SU-DHL-6 (cell line): ENCODE measurements at regions not wholly inside any gene's neighbourhood (a gene's known extent, or its start where the extent isn't known, plus 50 kb on each side); places are given as distances from the start of the nearest gene placed in this dataset.

Experiments
- H2AFZ ChIP-seq: fragments of 200-600 bp; sonication (generic); 2 replicates; pipeline ENCODE4 v1.6.1; 2014; ENCODE audit warnings: low read depth, mild to moderate bottlenecking, moderate library complexity, mixed read lengths, antibody characterized with exemption, low read length; ENCODE audit not compliant: severe bottlenecking
- H3F3A ChIP-seq: fragments of 200-600 bp; shearing (Covaris generic); 2 replicates; pipeline ENCODE4 v1.6.0; 2016; ENCODE audit warnings: antibody characterized with exemption, mild to moderate bottlenecking; ENCODE audit not compliant: insufficient read depth
- H3K27ac ChIP-seq: fragments of 200-600 bp; sonication (generic); 2 replicates; pipeline ENCODE4 v1.5.1; 2016; ENCODE audit warnings: low read depth, mild to moderate bottlenecking, low read length, moderate library complexity, mixed read lengths
- H3K27me3 ChIP-seq: fragments of 200-600 bp; sonication (generic), shearing (Covaris generic); 2 replicates; pipeline ENCODE4 v1.6.0; 2014; ENCODE audit warnings: mild to moderate bottlenecking, low read length
- H3K36me3 ChIP-seq: fragments of 200-600 bp; sonication (generic); 2 replicates; pipeline ENCODE4 v1.6.1; 2014; ENCODE audit warnings: mild to moderate bottlenecking, low read length, mixed read lengths
- H3K4me2 ChIP-seq: fragments of 300-600, 200-600 bp; shearing (Covaris generic), sonication (generic); 2 replicates; pipeline ENCODE4 v1.6.0; 2014; ENCODE audit warnings: low read length, low read depth, mild to moderate bottlenecking; ENCODE audit not compliant: poor library complexity, severe bottlenecking
- H3K4me3 ChIP-seq: fragments of 200-600 bp; sonication (generic); 2 replicates; pipeline ENCODE4 v1.5.1; 2014; ENCODE audit warnings: antibody characterized with exemption, low read length, mild to moderate bottlenecking, mixed read lengths; ENCODE audit not compliant: insufficient read depth, poor library complexity, severe bottlenecking
- H3K79me2 ChIP-seq: fragments of 200-600 bp; sonication (generic); 2 replicates; pipeline ENCODE4 v1.6.1; 2014; ENCODE audit warnings: mild to moderate bottlenecking, low read length, moderate library complexity; ENCODE audit not compliant: insufficient read depth
- H3K9ac ChIP-seq: fragments of 200-600 bp; sonication (generic); 2 replicates; pipeline ENCODE4 v1.7.0; 2014; ENCODE audit warnings: mild to moderate bottlenecking, low read length
- H3K9me2 ChIP-seq: fragments of 200-600 bp; sonication (generic); replicated peaks from 2 replicates; pipeline ENCODE4 v1.6.1; 2014; ENCODE audit warnings: low read length; ENCODE audit not compliant: insufficient read depth
- H3K9me3 ChIP-seq: fragments of 200-600 bp; sonication (generic); 2 replicates; pipeline ENCODE4 v1.6.1; 2014; ENCODE audit warnings: low read length, mixed read lengths; ENCODE audit not compliant: insufficient read depth
- H4K20me1 ChIP-seq: fragments of 200-600 bp; sonication (generic); 2 replicates; pipeline ENCODE4 v1.6.1; 2014; ENCODE audit warnings: low read depth, mild to moderate bottlenecking, antibody characterized with exemption, low read length, moderate library complexity, mixed read lengths
- CTCF ChIP-seq: fragments of 200-600 bp; sonication (generic); IDR thresholded peaks from one replicate; pipeline ENCODE4 v1.5.1; 2017; ENCODE audit warnings: antibody characterized with exemption, mild to moderate bottlenecking, low read length, moderate library complexity; ENCODE audit not compliant: insufficient read depth, poor library complexity, severe bottlenecking
- EZH2phosphoT487 ChIP-seq: fragments of 200-600 bp; sonication (generic), shearing (Covaris generic); conservative IDR thresholded peaks from 2 replicates; pipeline ENCODE4 v1.6.1; 2018; ENCODE audit warnings: mild to moderate bottlenecking, antibody characterized with exemption, low read length, moderate library complexity, mixed read lengths

- Histone ChIP-seq H3K9me2 (no peaks in the 10 kb centered on the region), H3K27me3 (no peaks in the 10 kb centered on the region), H3K4me3 (no peak overlapping the region), H4K20me1 (no peaks in the 10 kb centered on the region), H3K79me2 (no peaks in the 10 kb centered on the region), H3K36me3 (no peaks in the 10 kb centered on the region), H2AFZ (no peak overlapping the region), H3K27ac (no peak overlapping the region), H3K4me2 (no peak overlapping the region), H3K9me3 (no peaks in the 10 kb centered on the region), H3K9ac (no peak overlapping the region), H3F3A (no peaks in the 10 kb centered on the region)
- TF ChIP-seq CTCF (no peak), EZH2phosphoT487 (no peak)
Measured at GRCh38 chr6:112450663-112451062, 103.5 kb downstream of the RFPL4B start.

DNA sequence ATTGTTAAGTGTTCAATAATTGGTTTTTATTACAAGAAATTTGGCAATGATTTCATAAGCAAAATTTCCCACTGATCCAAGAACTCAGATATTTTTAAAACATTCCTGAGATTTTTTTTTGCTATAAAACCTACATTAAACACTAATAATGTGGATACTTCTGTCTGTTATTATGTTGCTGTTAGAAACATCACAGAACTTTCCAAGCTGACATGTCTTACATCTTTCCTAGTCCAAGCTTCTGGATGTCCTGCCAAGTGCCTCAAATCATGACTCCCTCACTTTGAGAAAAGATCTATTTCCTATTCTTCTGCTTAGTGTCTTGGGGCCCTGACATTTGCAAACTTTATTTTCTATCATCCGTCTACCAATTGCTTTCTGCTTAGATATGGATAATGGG, 110.8 kb downstream of the RFPL4B start:
- Histone ChIP-seq H3K79me2 (no peaks in the 10 kb centered on the region), H3K4me2 (no peak overlapping the region)

GRCh38 chr6:112459758-112460304, 112.7 kb downstream of the RFPL4B start:
- no peaks in the 10 kb centered on the region for H3F3A ChIP-seq
- no peaks in the 10 kb centered on the region for H3K36me3 ChIP-seq
- no peaks in the 10 kb centered on the region for H3K27me3 ChIP-seq

More for the DNA sequence above, 110.8 kb downstream of the RFPL4B start:
- Histone ChIP-seq H3K36me3 (no peaks in the 10 kb centered on the region), H3K9me2 (no peaks in the 10 kb centered on the region), H3K9ac (no peak overlapping the region), H2AFZ (no peak overlapping the region), H3K4me3 (no peak overlapping the region), H3F3A (no peaks in the 10 kb centered on the region), H3K27me3 (no peaks in the 10 kb centered on the region), H3K9me3 (no peaks in the 10 kb centered on the region), H3K27ac (no peak overlapping the region), H4K20me1 (no peaks in the 10 kb centered on the region)
- TF ChIP-seq EZH2phosphoT487 (no peak), CTCF (no peak)

More at GRCh38 chr6:112459758-112460304, 112.7 kb downstream of the RFPL4B start:
- Histone ChIP-seq H4K20me1 (no peaks in the 10 kb centered on the region), H3K27ac (no peak overlapping the region), H3K4me3 (no peak overlapping the region), H3K9ac (no peak overlapping the region), H3K9me2 (no peaks in the 10 kb centered on the region), H3K79me2 (no peaks in the 10 kb centered on the region), H3K4me2 (no peak overlapping the region), H2AFZ (no peak overlapping the region), H3K9me3 (no peaks in the 10 kb centered on the region)
- no peak for TF ChIP-seq CTCF
- TF ChIP-seq EZH2phosphoT487, result no peak
